NCI-H446 (cell line): ENCODE measurements at regions not wholly inside any gene's neighbourhood (a gene's known extent, or its start where the extent isn't known, plus 50 kb on each side); places are given as distances from the start of the nearest gene placed in this dataset.
"Not testable (repeated sequence)": the region's sequence is repeated elsewhere in the genome, so short reads cannot be mapped to it uniquely, and the experiment has no call there.

Source experiments
- DNase-seq, 2 experiments: peaks; one replicate each; lab custom pipeline; 2025; lab: John Stamatoyannopoulos, UW

DNA sequence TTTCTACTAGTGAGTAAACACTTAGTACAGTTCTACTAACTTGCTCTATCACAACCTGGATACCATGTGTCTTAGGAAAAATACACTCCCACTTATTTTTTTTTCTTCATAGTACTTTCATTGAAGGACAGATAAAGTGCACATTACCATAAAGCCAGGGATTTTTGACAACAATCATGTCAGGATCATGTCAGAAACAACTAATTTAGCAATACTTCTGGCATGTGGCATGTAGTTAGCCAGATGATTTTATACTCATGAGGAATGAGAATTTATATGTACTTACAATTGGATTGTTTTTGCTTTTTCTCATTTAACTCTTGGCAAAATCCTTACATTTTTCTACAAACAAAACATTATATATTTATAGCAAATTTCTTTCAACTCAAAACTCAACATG, 630.7 kb upstream of the GRM3 start:
- DNase-seq = no peak

DNA sequence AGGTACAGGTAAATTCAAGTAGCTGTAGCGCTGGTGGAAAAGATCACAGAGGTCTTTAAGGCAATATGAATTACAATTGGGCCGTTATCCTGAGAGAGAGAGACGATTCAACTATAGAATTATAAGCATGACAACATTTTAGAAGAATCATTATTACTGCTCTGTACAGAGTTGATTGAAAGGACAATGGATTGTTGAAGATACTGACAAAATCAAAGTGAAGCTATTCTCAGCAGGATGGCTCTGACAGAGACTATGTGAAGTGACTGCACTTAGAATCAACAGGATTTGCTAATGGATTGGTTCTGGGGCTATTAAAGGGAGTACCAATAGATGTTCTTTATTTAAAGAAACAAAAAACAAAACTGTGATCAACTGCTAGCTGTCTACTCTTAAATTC, 634.8 kb upstream of the GRM3 start:
- no peak for DNase-seq

GRCh38 chr7:86006909-86007308, 636.8 kb upstream of the GRM3 start:
- no peak for DNase-seq

DNA sequence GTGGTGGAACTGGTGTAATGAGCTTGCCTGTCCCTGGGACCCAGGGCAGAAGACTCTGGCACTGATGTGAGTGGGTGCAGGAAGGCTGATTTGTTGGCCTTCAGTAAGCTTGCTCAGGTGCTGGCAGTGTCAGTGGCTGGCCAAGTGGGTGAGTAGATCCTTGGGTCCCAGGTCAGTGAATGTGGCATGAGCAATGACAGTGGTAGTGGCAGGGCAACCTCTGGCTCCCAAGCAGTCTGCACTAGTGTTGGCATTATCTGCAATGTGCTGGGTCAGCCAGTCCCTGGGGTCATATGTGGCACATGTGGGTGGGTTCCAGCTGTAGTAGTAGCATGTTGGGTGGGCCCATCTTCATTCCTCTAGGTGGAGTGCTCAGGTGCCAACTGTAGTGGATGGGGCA, 640.9 kb upstream of the GRM3 start:
- DNase-seq = no peak

DNA sequence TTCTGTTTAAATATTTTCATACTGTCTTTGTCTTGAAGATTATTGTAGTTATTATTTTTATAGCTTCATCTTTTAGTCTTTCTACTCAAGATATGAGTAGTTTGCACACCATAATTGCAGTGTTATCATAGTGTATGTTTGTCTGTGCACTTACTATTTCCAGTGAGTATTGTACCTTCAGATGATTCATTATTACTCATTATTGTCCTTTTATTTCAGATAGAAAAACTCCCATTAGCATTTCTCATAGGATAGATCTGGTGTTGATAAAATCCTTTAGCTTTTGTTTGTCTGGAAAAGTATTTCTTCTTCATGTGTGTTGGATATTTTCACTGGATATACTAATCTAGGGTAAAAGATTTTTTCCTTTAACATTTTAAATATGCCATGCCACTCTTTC, 646.2 kb upstream of the GRM3 start:
- DNase-seq = no peak

GRCh38 chr7:85995101-85995500, 648.6 kb upstream of the GRM3 start:
- DNase-seq = no peak

DNA sequence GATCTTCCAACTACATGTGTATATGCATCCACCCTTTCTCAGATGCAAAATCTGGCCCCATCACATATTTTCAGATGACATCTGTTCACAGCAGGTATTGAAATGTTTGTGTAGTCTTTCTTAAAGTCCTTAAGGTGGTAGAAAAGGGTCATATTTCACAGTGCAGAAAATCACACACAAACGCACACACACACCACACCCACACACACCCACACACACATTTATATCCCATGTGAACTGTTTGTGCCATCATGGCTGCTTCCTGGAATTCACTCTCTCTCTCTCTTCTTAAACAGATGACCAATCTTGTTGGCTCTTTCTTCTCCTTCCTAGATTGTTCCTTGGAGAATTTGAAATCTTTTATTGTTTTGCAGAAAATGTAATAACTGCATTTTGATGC, 663.0 kb upstream of the GRM3 start:
- no peak for DNase-seq

GRCh38 chr7:85974176-85974575, 669.5 kb upstream of the GRM3 start:
- no peak for DNase-seq

DNA sequence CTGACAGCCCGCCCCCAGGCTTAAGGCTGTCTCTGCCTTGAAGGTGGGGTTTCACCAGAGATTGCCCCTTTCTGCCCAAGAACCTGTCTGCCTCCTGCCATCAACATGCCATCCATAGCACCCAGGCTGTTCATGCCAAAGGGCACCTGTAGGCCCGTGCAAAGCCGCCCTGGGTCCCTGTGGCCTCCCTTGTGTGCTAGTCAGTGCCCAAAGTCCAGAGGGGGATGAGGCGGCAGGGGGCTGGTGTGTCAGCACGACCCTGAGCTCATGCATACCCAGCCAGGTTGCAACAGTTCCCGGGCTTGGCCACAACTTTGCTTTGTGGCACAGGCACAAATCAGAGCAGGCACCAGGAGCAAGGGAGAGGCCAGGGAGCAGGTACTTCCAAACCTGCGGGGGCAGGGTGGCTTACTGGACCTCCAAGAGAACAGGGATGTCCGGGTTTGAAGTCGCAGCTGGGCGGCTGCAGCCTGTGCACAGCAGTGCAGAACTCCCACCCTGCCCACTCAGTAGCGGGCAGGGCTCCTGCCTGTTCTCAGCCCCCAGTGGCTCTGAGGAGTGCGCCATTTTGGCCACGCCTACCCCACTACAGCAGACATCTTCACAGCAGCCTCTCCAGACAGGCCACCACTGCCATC, 671.1 kb upstream of the GRM3 start:
- no peak for DNase-seq

DNA sequence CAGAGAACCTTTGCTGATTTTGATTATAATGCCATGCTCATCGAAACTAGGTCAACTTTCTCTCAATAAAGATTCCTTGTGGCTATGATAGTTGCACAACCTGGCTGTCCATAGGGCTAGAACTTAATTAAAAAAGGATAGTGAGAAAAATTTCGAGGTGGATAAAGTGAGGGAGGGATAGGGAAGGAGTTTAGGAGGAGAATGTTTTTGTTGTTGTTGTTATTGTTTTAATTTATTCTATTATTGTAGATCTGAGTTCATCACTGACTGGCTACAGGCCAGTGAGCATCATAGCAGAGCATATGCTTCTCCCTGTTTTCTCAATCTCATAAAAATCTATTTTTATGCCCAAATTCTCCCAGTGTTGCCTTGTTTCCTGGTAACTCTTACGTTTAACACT, 688.7 kb upstream of the GRM3 start:
- DNase-seq = no peak

GRCh38 chr7:85950871-85951270, 692.8 kb upstream of the GRM3 start:
- no peak for DNase-seq

DNA sequence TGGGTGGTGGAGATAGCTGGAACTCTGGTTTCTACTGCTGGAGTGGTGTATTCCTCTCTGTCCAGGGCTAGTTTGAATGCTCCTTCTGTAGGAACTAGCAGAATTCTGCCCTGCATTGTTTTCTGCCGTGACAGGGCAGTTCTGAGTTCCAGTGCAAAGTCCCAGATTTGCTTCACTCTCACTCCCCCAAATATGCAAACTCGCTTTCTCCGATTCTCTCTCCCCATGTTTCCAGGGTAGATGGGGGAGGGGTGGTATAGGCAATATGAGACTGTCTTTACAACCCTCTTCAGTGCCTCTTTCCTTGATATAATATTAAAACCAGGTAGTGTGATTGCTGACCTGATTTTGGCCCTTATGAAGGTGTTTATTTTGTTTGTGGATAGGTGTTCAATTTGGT, 693.3 kb upstream of the GRM3 start:
- no peak for DNase-seq

GRCh38 chr7:85947767-85948166, 695.9 kb upstream of the GRM3 start:
- DNase-seq = no peak

DNA sequence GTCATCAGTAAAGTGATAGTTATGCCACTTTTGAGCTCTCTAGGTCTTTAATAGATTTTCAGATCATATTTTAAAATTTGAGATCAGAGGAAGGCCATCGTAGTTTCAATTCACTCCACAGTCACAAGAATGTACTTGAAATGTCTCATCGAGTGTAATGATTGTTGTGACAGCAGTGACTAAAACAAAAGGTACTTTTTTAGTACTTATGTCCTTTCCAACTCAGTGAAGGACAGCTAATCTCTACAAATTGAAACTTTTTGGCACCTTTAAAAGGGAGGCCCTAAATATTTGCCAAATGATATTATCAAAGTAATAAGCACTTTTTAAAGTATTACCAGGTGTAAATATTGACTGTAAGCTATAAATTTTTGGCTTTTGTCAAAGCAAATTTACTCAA, 702.9 kb upstream of the GRM3 start:
- DNase-seq = no peak

GRCh38 chr7:85931919-85932318, 711.8 kb upstream of the GRM3 start:
- no peak for DNase-seq

DNA sequence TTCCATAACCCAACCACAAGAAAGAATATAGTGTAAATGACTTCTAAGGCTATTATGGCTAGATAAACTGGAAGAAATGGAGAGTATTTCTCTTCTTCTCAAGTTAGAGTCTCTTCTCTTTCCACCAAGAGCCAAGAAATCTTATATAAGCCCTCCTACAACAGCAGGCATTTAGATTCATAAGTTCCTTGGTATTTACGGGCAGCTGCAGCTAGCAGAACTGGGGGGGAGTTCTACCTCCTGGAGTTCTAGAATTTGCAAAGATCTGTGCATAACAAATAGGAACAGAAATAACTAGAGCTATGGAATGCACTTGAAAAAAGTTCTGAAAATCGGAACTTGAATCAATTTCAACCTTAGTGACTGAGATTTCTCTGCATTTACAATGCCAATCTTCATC, 715.2 kb upstream of the GRM3 start:
- no peak for DNase-seq

DNA sequence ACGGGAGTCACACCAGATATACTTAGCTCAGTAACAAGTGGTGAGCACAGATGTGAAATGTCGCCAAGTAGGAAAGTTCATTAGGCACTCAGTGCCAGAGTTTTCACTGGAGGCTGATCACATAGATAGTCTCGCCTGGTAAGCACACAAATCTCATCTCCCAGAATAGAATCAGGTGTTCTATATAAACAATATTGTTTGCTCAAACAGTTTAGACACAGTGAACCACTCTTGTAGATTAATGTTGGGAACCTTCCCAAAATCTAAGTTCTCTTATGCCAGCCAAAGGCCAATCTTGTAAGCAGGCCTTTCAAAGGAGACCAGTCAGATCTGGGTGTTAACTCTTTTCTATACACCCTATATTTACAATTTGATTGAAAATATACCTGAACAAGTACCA, 716.5 kb upstream of the GRM3 start:
- no peak for DNase-seq

DNA sequence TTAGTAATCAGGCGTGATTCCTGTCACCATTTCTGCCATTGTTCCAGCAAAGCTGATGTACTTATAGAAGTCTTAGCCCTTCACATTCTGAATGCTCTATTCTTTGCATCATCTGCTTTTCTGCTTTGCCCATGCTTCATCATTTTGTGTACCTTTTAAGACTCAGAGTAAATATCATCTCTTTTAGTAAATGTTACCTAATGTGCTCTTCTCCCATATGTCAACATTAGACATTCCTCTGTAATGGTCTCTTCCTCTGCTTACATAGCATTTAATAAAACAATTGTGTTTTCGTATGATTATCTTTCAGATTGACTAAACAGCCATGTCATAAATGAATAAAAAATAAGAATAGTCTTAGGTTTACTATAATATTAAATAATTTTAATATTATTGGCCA, 719.6 kb upstream of the GRM3 start:
- DNase-seq = no peak

GRCh38 chr7:85916016-85916415, 727.7 kb upstream of the GRM3 start:
- no peak for DNase-seq

- DNase-seq = no peak
These were observed 727.6 kb upstream of the SEMA3D start for GRCh38 chr7:85914437-85914836.

DNA sequence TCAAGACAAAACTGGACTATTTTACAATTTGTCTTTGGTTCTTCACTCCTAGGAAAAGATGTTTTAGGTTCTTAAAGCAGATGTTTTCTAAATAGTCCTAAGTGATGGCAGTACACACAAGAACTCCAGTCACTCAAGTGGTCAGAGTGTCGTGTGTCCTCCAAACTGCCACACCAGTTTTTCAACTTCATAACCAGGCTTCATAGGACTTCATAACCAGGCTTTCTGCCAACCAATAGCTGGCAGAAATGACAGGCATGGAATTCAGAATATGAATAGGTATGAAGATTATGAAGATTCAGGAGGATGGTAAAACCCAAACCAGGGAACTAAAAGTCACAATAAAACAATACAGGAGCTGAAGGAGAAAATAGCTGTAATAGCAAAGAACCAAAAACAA, 721.2 kb upstream of the SEMA3D start:
- no peak for DNase-seq

DNA sequence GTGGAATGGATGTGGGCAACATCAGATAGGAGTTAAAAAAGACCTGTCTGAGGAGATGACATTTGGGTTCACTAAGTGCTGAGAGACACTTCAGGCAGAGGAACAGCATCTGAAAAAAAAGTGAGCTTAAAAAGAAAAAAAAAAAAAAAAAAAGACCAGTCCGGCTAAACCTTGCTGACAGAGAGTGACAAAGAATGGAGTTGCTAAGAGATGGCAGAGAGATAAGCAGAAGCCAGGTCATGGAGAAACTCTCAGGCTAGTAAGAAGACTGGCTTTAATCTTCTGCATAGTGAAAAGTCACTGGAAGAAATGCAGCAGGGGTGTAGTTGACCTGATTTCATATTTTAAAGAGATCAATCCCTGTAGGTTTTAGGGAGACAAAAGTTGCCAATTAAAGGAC, 711.1 kb upstream of the SEMA3D start:
- no peak for DNase-seq

- DNase-seq = no peak
These were observed 709.7 kb upstream of the SEMA3D start for GRCh38 chr7:85896531-85896930.

- no peak for DNase-seq
These were observed 709.0 kb upstream of the SEMA3D start for GRCh38 chr7:85895835-85896234.

- DNase-seq = not testable (repeated sequence)
These were observed 705.0 kb upstream of the SEMA3D start for GRCh38 chr7:85891900-85892299.
